ENCODE measurements at regions not wholly inside any gene's neighbourhood (a gene's known extent, or its start where the extent isn't known, plus 50 kb on each side); places are given as distances from the start of the nearest gene placed in this dataset.

DNA sequence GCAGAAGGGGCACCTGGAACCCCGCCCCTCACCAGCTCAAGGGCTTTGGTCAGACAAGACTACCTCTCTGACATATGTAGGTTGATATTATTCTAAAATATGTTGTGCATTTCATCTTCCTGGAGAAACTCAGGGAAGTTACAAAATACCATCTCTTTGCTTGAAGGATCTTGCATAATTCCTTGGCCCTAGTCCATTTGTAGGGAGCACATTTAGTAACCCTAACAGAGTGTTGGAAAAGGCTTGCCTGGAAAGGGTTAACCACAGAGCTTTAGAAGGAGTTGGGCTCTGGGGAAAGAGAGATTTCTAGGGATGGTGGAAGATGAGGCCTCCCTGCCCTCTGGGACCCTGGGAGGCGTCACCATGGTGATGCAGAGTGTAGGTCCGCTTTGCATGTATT is 143.0 kb upstream of the SLC1A4 start:
- no peak for ATAC-seq
- DNase-seq (ENCODE audit: low spot score), result no peak
- H3K36me3 Mint-ChIP-seq, result no peaks in the 10 kb centered on the region
- no peak overlapping the region for H3K27ac Mint-ChIP-seq
- H3K27me3 Mint-ChIP-seq (ENCODE audit: low read depth), result no peaks in the 10 kb centered on the region; the same call in none of the 2 replicates
- H3K9me3 Mint-ChIP-seq, result peaks cover 7% of the 10 kb centered on the region
- TF ChIP-seq, protein P1, sequence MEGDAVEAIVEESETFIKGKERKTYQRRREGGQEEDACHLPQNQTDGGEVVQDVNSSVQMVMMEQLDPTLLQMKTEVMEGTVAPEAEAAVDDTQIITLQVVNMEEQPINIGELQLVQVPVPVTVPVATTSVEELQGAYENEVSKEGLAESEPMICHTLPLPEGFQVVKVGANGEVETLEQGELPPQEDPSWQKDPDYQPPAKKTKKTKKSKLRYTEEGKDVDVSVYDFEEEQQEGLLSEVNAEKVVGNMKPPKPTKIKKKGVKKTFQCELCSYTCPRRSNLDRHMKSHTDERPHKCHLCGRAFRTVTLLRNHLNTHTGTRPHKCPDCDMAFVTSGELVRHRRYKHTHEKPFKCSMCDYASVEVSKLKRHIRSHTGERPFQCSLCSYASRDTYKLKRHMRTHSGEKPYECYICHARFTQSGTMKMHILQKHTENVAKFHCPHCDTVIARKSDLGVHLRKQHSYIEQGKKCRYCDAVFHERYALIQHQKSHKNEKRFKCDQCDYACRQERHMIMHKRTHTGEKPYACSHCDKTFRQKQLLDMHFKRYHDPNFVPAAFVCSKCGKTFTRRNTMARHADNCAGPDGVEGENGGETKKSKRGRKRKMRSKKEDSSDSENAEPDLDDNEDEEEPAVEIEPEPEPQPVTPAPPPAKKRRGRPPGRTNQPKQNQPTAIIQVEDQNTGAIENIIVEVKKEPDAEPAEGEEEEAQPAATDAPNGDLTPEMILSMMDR (IDR thresholded peaks at IDR 0.05), result no peak
- TF ChIP-seq TEAD4 (CRISPR knock-in tag; IDR thresholded peaks at IDR 0.05), result no peak
- TF ChIP-seq KAT7 (CRISPR knock-in tag; IDR thresholded peaks at IDR 0.05; ENCODE audit: borderline replicate concordance), result no peak
- TF ChIP-seq, protein P2, sequence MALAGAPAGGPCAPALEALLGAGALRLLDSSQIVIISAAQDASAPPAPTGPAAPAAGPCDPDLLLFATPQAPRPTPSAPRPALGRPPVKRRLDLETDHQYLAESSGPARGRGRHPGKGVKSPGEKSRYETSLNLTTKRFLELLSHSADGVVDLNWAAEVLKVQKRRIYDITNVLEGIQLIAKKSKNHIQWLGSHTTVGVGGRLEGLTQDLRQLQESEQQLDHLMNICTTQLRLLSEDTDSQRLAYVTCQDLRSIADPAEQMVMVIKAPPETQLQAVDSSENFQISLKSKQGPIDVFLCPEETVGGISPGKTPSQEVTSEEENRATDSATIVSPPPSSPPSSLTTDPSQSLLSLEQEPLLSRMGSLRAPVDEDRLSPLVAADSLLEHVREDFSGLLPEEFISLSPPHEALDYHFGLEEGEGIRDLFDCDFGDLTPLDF (CRISPR knock-in tag; IDR thresholded peaks at IDR 0.05), result no peak
- TF ChIP-seq, protein P3, sequence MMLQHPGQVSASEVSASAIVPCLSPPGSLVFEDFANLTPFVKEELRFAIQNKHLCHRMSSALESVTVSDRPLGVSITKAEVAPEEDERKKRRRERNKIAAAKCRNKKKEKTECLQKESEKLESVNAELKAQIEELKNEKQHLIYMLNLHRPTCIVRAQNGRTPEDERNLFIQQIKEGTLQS (CRISPR knock-in tag; conservative IDR thresholded peaks at IDR 0.05), result no peak
- no peak for TF ChIP-seq NR3C1 (CRISPR knock-in tag; conservative IDR thresholded peaks at IDR 0.05; ENCODE audit: low read depth)
- TF ChIP-seq, protein P4, sequence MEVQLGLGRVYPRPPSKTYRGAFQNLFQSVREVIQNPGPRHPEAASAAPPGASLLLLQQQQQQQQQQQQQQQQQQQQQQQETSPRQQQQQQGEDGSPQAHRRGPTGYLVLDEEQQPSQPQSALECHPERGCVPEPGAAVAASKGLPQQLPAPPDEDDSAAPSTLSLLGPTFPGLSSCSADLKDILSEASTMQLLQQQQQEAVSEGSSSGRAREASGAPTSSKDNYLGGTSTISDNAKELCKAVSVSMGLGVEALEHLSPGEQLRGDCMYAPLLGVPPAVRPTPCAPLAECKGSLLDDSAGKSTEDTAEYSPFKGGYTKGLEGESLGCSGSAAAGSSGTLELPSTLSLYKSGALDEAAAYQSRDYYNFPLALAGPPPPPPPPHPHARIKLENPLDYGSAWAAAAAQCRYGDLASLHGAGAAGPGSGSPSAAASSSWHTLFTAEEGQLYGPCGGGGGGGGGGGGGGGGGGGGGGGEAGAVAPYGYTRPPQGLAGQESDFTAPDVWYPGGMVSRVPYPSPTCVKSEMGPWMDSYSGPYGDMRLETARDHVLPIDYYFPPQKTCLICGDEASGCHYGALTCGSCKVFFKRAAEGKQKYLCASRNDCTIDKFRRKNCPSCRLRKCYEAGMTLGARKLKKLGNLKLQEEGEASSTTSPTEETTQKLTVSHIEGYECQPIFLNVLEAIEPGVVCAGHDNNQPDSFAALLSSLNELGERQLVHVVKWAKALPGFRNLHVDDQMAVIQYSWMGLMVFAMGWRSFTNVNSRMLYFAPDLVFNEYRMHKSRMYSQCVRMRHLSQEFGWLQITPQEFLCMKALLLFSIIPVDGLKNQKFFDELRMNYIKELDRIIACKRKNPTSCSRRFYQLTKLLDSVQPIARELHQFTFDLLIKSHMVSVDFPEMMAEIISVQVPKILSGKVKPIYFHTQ (CRISPR knock-in tag; IDR thresholded peaks at IDR 0.05), result no peak
- no peak for TF ChIP-seq RELA (CRISPR knock-in tag; IDR thresholded peaks at IDR 0.05; ENCODE audit: borderline replicate concordance)
- no peak for TF ChIP-seq SMAD3 (CRISPR knock-in tag; IDR thresholded peaks at IDR 0.05; ENCODE audit: borderline replicate concordance)
- TF ChIP-seq TP53 (CRISPR knock-in tag; IDR thresholded peaks at IDR 0.05), result no peak
- no peak for TF ChIP-seq ATF1 (CRISPR knock-in tag; IDR thresholded peaks at IDR 0.05)
- POLR2A ChIA-PET, result no interaction called here
- H3K4me3 Mint-ChIP-seq, result no peak overlapping the region
- peaks cover 7% of the 10 kb centered on the region for H3K4me1 Mint-ChIP-seq
- CTCF ChIA-PET, result interaction anchor here (1.1 to 3.0 kb wide), 2 partner anchors 14 to 15 kb away, joined by 3 to 8 read pairs; no protein-coding TSS in a partner anchor

GRCh38 chr2:64847930-64848329 is 141.3 kb upstream of the SLC1A4 start:
- Mint-ChIP-seq H3K27me3 (ENCODE audit: low read depth) (no peaks in the 10 kb centered on the region; the same call in none of the 2 replicates), H3K4me3 (no peak overlapping the region), H3K4me1 (peaks cover 7% of the 10 kb centered on the region), H3K9me3 (peaks cover 7% of the 10 kb centered on the region), H3K27ac (no peak overlapping the region; the same call in 1 of the 2 replicates), H3K36me3 (no peaks in the 10 kb centered on the region)
- ChIA-PET POLR2A (no interaction called here), CTCF (interaction anchor here (1.0 to 2.0 kb wide), 8 partner anchors 9 to 360 kb away, joined by 3 to 13 read pairs (median 4); no protein-coding TSS in a partner anchor)
- ATAC-seq (peak; percentile 60; the same call in 1 of the 2 replicates), DNase-seq (ENCODE audit: low spot score) (no peak)
- TF ChIP-seq NR1H2 (CRISPR knock-in tag; IDR thresholded peaks at IDR 0.05) (no peak), FOXP1 (CRISPR knock-in tag; IDR thresholded peaks at IDR 0.05; ENCODE audit: borderline replicate concordance) (no peak), ETV6 (CRISPR knock-in tag; IDR thresholded peaks at IDR 0.05) (no peak), NFE2L1 (CRISPR knock-in tag; IDR thresholded peaks at IDR 0.05) (no peak), MXD4 (CRISPR knock-in tag; IDR thresholded peaks at IDR 0.05; ENCODE audit: borderline replicate concordance) (no peak), ZNF317 (CRISPR knock-in tag; IDR thresholded peaks at IDR 0.05; ENCODE audit: borderline replicate concordance, low read depth) (no peak), ESRRA (CRISPR knock-in tag; IDR thresholded peaks at IDR 0.05; ENCODE audit: borderline replicate concordance) (no peak), SOX15 (CRISPR knock-in tag; IDR thresholded peaks at IDR 0.05) (no peak), HMGXB4 (CRISPR knock-in tag; IDR thresholded peaks at IDR 0.05) (no peak)
- TF ChIP-seq, protein P5, sequence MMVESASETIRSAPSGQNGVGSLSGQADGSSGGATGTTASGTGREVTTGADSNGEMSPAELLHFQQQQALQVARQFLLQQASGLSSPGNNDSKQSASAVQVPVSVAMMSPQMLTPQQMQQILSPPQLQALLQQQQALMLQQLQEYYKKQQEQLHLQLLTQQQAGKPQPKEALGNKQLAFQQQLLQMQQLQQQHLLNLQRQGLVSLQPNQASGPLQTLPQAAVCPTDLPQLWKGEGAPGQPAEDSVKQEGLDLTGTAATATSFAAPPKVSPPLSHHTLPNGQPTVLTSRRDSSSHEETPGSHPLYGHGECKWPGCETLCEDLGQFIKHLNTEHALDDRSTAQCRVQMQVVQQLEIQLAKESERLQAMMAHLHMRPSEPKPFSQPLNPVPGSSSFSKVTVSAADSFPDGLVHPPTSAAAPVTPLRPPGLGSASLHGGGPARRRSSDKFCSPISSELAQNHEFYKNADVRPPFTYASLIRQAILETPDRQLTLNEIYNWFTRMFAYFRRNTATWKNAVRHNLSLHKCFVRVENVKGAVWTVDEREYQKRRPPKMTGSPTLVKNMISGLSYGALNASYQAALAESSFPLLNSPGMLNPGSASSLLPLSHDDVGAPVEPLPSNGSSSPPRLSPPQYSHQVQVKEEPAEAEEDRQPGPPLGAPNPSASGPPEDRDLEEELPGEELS (CRISPR knock-in tag; IDR thresholded peaks at IDR 0.05), result no peak
- TF ChIP-seq, protein P6, sequence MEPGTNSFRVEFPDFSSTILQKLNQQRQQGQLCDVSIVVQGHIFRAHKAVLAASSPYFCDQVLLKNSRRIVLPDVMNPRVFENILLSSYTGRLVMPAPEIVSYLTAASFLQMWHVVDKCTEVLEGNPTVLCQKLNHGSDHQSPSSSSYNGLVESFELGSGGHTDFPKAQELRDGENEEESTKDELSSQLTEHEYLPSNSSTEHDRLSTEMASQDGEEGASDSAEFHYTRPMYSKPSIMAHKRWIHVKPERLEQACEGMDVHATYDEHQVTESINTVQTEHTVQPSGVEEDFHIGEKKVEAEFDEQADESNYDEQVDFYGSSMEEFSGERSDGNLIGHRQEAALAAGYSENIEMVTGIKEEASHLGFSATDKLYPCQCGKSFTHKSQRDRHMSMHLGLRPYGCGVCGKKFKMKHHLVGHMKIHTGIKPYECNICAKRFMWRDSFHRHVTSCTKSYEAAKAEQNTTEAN (CRISPR knock-in tag; IDR thresholded peaks at IDR 0.05), result no peak
- TF ChIP-seq, protein P7, sequence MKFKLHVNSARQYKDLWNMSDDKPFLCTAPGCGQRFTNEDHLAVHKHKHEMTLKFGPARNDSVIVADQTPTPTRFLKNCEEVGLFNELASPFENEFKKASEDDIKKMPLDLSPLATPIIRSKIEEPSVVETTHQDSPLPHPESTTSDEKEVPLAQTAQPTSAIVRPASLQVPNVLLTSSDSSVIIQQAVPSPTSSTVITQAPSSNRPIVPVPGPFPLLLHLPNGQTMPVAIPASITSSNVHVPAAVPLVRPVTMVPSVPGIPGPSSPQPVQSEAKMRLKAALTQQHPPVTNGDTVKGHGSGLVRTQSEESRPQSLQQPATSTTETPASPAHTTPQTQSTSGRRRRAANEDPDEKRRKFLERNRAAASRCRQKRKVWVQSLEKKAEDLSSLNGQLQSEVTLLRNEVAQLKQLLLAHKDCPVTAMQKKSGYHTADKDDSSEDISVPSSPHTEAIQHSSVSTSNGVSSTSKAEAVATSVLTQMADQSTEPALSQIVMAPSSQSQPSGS (CRISPR knock-in tag; IDR thresholded peaks at IDR 0.05; ENCODE audit: borderline replicate concordance, low read depth), result no peak

Data from WTC11 (cell line).